ENCODE measurements at regions not wholly inside any gene's neighbourhood (a gene's known extent, or its start where the extent isn't known, plus 50 kb on each side); places are given as distances from the start of the nearest gene placed in this dataset.

DNA sequence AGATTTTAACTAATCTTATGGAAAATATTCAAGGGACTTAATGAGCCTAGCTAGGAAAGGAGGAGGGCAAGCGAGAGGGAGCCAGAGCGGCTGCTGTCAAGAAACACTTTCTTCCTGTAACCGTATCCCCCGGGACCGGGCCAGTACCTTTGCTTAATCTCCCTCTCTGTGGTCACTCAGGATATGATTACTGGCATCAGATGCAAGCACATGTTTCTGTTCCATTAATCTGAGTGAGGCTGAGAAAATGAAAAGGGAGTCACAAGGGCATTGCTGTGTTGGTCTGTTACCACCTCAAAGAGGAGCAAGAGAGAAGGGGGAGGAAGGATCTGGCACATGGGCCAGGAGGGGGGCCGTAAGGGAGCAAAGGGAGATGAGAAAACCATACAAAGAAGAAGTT is 356.7 kb upstream of the GATB start:
- intact Hi-C loops (cut with DNase I) = no loop called here
- Histone ChIP-seq H3K9me3 (no peaks in the 10 kb centered on the region), H3K27ac (no peak overlapping the region), H3K4me1 (no peaks in the 10 kb centered on the region), H3K36me3 (no peaks in the 10 kb centered on the region), H3K27me3 (no peaks in the 10 kb centered on the region), H3K9ac (ENCODE audit: low read depth in 2 of 2, low read length in 2 of 2) (no peak overlapping the region), H3K4me3 (no peak overlapping the region)
- TF ChIP-seq, protein P1, sequence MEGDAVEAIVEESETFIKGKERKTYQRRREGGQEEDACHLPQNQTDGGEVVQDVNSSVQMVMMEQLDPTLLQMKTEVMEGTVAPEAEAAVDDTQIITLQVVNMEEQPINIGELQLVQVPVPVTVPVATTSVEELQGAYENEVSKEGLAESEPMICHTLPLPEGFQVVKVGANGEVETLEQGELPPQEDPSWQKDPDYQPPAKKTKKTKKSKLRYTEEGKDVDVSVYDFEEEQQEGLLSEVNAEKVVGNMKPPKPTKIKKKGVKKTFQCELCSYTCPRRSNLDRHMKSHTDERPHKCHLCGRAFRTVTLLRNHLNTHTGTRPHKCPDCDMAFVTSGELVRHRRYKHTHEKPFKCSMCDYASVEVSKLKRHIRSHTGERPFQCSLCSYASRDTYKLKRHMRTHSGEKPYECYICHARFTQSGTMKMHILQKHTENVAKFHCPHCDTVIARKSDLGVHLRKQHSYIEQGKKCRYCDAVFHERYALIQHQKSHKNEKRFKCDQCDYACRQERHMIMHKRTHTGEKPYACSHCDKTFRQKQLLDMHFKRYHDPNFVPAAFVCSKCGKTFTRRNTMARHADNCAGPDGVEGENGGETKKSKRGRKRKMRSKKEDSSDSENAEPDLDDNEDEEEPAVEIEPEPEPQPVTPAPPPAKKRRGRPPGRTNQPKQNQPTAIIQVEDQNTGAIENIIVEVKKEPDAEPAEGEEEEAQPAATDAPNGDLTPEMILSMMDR (IDR thresholded peaks at IDR 0.05) = no peak
- DNase-seq = no peak

DNA sequence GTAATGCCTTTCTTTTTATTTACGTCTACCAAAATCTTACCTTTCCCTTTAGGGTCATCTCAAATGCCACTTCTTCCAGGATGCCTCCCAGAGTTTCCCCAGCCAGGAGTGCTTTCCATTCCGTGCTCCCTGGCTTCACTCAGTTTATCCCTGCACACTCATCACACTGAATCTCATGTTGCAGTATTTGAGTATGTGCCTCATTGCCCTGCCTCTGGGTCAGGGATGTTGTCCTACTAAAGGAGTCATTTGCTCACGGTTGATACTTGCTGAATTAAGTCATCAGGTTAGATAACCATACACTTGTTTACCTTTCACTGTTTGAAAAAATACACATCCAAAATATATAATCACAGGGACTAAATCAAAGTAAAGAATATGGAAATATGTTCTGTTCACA is 356.2 kb upstream of the GATB start:
- no peak overlapping the region for H3K4me3 ChIP-seq

DNA sequence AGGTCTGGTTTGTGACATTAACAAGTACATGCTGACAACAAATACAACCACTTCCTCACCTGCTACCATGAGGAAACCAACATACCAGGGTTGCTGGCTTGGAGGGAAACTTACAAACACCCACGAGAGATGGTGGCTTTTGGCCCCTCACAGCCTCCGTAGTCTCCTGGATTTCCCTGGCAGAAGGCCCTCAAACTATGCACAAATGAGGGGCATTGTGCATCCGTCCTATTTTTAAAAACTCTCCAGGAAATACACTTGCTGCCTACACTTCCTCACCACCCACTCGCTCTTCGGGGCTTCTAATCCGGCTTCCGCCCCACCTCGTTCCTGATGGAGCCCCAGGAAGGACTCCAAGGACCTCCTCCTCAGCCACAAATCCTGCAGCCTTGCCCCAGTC is 355.0 kb upstream of the GATB start:
- no peaks in the 10 kb centered on the region for H3K27me3 ChIP-seq
- H3K27ac ChIP-seq = no peak overlapping the region
- H3K36me3 ChIP-seq = no peaks in the 10 kb centered on the region
- no peaks in the 10 kb centered on the region for H3K4me1 ChIP-seq
- H3K4me3 ChIP-seq = no peak overlapping the region
- no peak for DNase-seq
- TF ChIP-seq, protein P1 (IDR thresholded peaks at IDR 0.05) = no peak
- H3K9ac ChIP-seq (ENCODE audit: low read depth in 2 of 2, low read length in 2 of 2) = no peak overlapping the region
- H3K9me3 ChIP-seq = no peaks in the 10 kb centered on the region
- intact Hi-C loops (cut with DNase I) = no loop called here

More for the DNA sequence above, 356.2 kb upstream of the GATB start:
- H3K36me3 ChIP-seq = no peaks in the 10 kb centered on the region
- H3K9ac ChIP-seq (ENCODE audit: low read depth in 2 of 2, low read length in 2 of 2) = no peak overlapping the region
- TF ChIP-seq, protein P1 (IDR thresholded peaks at IDR 0.05) = no peak
- H3K4me1 ChIP-seq = no peaks in the 10 kb centered on the region
- no peak for DNase-seq
- H3K27ac ChIP-seq = no peak overlapping the region
- H3K9me3 ChIP-seq = no peaks in the 10 kb centered on the region
- intact Hi-C loops (cut with DNase I) = no loop called here
- no peaks in the 10 kb centered on the region for H3K27me3 ChIP-seq

DNA sequence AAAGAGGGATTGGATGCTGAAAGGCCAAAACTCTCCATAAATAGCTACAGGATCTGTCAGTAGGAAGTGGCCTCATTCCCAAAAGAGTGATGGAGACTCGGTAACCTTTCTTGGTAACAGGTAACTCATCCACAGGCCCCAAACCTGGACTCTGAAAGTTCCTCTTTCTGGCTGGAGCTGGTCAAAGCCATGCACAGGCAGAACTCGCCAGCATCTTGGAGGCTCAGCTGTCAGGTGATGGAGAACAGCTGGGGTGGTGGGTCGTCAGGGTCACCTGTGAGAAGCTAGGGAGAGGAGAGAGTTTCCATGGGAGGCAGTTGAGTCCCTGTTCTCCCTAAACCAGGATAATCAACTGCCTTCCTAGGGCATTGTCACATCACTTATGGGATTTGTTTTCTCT is 354.3 kb upstream of the GATB start:
- intact Hi-C loops (cut with DNase I) = no loop called here
- Histone ChIP-seq H3K4me3 (no peak overlapping the region), H3K9me3 (no peaks in the 10 kb centered on the region), H3K9ac (ENCODE audit: low read depth in 2 of 2, low read length in 2 of 2) (no peak overlapping the region), H3K27me3 (no peaks in the 10 kb centered on the region), H3K36me3 (no peaks in the 10 kb centered on the region), H3K27ac (no peak overlapping the region), H3K4me1 (no peaks in the 10 kb centered on the region)
- DNase-seq = no peak
- TF ChIP-seq, protein P1 (IDR thresholded peaks at IDR 0.05) = no peak

DNA sequence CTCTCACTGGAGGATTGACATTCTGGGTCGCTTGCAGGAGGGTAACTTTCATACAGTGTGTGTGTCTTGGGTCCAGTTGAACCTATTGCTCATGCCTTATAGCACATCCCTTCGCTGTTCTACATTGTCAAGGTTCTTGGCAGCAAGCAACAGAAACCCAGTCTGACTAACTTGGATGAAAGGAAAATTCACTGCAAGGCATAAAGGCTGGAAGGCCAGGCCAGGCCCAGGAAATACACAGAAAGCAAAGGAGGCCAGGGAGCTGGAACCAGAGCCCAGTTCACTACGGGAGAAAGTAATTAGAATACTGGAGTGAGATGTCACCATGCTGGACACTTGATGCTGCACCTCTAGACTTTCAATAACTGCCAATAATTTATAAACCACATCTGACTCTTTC is 353.8 kb upstream of the GATB start:
- Histone ChIP-seq H3K9me3 (no peaks in the 10 kb centered on the region), H3K27me3 (no peaks in the 10 kb centered on the region), H3K4me1 (no peaks in the 10 kb centered on the region), H3K27ac (no peak overlapping the region), H3K9ac (ENCODE audit: low read depth in 2 of 2, low read length in 2 of 2) (no peak overlapping the region), H3K36me3 (no peaks in the 10 kb centered on the region), H3K4me3 (no peak overlapping the region)
- TF ChIP-seq, protein P1 (IDR thresholded peaks at IDR 0.05) = no peak
- intact Hi-C loops (cut with DNase I) = no loop called here
- DNase-seq = no peak

DNA sequence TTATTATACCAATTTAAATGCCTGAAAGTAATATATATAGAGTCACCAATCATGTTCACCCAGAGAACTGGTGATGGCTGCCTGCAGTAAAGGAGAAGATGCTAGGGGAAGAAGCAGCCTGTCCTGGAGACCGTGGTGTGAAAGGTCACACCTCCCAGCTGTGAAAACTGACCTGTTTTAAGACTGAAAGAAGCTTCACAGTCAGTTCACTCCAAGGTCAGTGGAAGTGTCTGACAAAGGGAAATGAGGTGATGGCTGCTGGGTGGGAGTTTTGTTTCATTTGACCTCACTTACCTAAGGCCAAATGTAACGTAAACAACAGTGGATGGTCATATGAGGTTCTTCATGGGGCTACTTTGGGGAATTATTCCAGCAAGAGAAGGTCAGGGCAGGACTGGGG is 352.1 kb upstream of the GATB start:
- no peak overlapping the region for H3K9ac ChIP-seq (ENCODE audit: low read depth in 2 of 2, low read length in 2 of 2)
- H3K36me3 ChIP-seq = no peaks in the 10 kb centered on the region
- H3K4me3 ChIP-seq = no peak overlapping the region
- no peak for DNase-seq
- TF ChIP-seq, protein P1 (IDR thresholded peaks at IDR 0.05) = no peak
- H3K27ac ChIP-seq = no peak overlapping the region
- no peaks in the 10 kb centered on the region for H3K4me1 ChIP-seq
- H3K27me3 ChIP-seq = no peaks in the 10 kb centered on the region
- intact Hi-C loops (cut with DNase I) = no loop called here
- no peaks in the 10 kb centered on the region for H3K9me3 ChIP-seq
